IPS-NIHi11 (cell line): ENCODE measurements at regions not wholly inside any gene's neighbourhood (a gene's known extent, or its start where the extent isn't known, plus 50 kb on each side); places are given as distances from the start of the nearest gene placed in this dataset.

Experiments
- DNase-seq: peaks from one replicate; pipeline ENCODE4 v3.0.0; 2012; ENCODE audit warnings: mixed read lengths, low spot score

GRCh38 chr6:126419901-126420300 lies 80.0 kb downstream of the CENPW start:
- no peak for DNase-seq

GRCh38 chr6:126422912-126423311 lies 83.0 kb downstream of the CENPW start:
- DNase-seq: no peak

- DNase-seq: no peak
Observed at GRCh38 chr6:126427713-126428112, 87.8 kb downstream of the CENPW start.

- DNase-seq: no peak
Observed at GRCh38 chr6:126429866-126430265, 90.0 kb downstream of the CENPW start.

GRCh38 chr6:126432564-126432963 lies 92.6 kb downstream of the CENPW start:
- no peak for DNase-seq

- no peak for DNase-seq
Observed at GRCh38 chr6:126433927-126434326, 94.0 kb downstream of the CENPW start.

- DNase-seq: no peak
Observed at GRCh38 chr6:126437205-126437604, 97.3 kb downstream of the CENPW start.

GRCh38 chr6:126439040-126439439 lies 99.1 kb downstream of the CENPW start:
- DNase-seq: no peak

GRCh38 chr6:126440923-126441322 lies 101.0 kb downstream of the CENPW start:
- no peak for DNase-seq

- DNase-seq: no peak
Observed at GRCh38 chr6:126444659-126445273, 104.9 kb downstream of the CENPW start.

GRCh38 chr6:126446248-126446647 lies 106.3 kb downstream of the CENPW start:
- no peak for DNase-seq

GRCh38 chr6:126447367-126447766 lies 107.5 kb downstream of the CENPW start:
- no peak for DNase-seq

- no peak for DNase-seq
Observed at GRCh38 chr6:126461045-126461444, 121.1 kb downstream of the CENPW start.

- no peak for DNase-seq
Observed at GRCh38 chr6:126464245-126464644, 124.3 kb downstream of the CENPW start.

- DNase-seq: no peak
Observed at GRCh38 chr6:126475449-126475848, 135.5 kb downstream of the CENPW start.

GRCh38 chr6:126477678-126478077 lies 137.8 kb downstream of the CENPW start:
- DNase-seq: no peak

GRCh38 chr6:126480268-126480667 lies 140.4 kb downstream of the CENPW start:
- no peak for DNase-seq

- no peak for DNase-seq
Observed at GRCh38 chr6:126481319-126481718, 141.4 kb downstream of the CENPW start.

GRCh38 chr6:126504792-126505191 lies 164.9 kb downstream of the CENPW start:
- no peak for DNase-seq

- DNase-seq: no peak
Observed at GRCh38 chr6:126513198-126513597, 173.3 kb downstream of the CENPW start.

- DNase-seq: no peak
Observed at GRCh38 chr6:126516411-126516810, 176.5 kb downstream of the CENPW start.

GRCh38 chr6:126524811-126525326 lies 185.0 kb downstream of the CENPW start:
- DNase-seq: no peak

GRCh38 chr6:126526547-126526946 lies 186.6 kb downstream of the CENPW start:
- no peak for DNase-seq

- no peak for DNase-seq
Observed at GRCh38 chr6:126526996-126527606, 187.2 kb downstream of the CENPW start.
